Suprapubic skin (tissue), 4 donors: ENCODE measurements at regions not wholly inside any gene's neighbourhood (a gene's known extent, or its start where the extent isn't known, plus 50 kb on each side); places are given as distances from the start of the nearest gene placed in this dataset.

Experiments
- EP300 ChIP-seq: sonication (generic); formaldehyde crosslinking; IDR thresholded peaks from one replicate; pipeline ENCODE4 v1.6.1; 2017; ENCODE audit warnings: antibody characterized with exemption
- POLR2A ChIP-seq, 2 donors: fragments of 450-650 bp; IDR thresholded peaks; one replicate each; pipeline ENCODE4 v1.6.1; 2017; ENCODE audit warnings: antibody characterized with exemption in 2 of 2, mild to moderate bottlenecking in 2 of 2, moderate library complexity in 2 of 2
- POLR2AphosphoS5 ChIP-seq, 3 donors: sonication (generic); formaldehyde crosslinking; IDR thresholded peaks; one replicate each; pipeline ENCODE4 v1.6.1; 2017; ENCODE audit warnings: antibody characterized with exemption in 3 of 3
- TF ChIP-seq, protein P1 (sequence below), 2 donors: fragments of 200-600 bp in 1 of 2; fragments of 450-650 bp in 1 of 2; sonication (generic) in 1 of 2; IDR thresholded peaks; one replicate each; pipeline ENCODE4 v1.5.1; 2016 to 2019; ENCODE audit warnings: antibody characterized with exemption in 2 of 2, mild to moderate bottlenecking in 1 of 2, moderate library complexity in 1 of 2

DNA sequence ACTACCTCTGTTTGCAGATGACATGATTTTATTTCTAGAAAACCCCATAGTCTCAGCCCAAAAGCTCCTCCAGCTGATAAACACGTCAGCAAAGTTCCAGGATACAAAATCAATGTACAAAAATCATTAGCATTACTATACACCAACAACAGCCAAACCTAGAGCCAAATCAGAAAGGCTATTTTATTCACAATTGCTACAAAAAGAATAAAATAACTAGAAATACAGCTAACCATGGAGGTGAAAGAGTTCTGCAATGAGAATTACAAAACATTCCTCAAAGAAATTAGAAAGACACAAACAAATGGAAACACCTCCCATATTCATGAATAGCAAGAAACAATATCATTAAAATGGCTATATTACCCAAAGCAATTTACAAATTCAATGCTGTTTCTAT is 65.6 kb upstream of the HTR1E start:
- TF ChIP-seq POLR2A (IDR thresholded peaks at IDR 0.05) (no peak), EP300 (no peak), POLR2AphosphoS5 (IDR thresholded peaks at IDR 0.05) (no peak)
- TF ChIP-seq, protein P1, sequence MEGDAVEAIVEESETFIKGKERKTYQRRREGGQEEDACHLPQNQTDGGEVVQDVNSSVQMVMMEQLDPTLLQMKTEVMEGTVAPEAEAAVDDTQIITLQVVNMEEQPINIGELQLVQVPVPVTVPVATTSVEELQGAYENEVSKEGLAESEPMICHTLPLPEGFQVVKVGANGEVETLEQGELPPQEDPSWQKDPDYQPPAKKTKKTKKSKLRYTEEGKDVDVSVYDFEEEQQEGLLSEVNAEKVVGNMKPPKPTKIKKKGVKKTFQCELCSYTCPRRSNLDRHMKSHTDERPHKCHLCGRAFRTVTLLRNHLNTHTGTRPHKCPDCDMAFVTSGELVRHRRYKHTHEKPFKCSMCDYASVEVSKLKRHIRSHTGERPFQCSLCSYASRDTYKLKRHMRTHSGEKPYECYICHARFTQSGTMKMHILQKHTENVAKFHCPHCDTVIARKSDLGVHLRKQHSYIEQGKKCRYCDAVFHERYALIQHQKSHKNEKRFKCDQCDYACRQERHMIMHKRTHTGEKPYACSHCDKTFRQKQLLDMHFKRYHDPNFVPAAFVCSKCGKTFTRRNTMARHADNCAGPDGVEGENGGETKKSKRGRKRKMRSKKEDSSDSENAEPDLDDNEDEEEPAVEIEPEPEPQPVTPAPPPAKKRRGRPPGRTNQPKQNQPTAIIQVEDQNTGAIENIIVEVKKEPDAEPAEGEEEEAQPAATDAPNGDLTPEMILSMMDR (IDR thresholded peaks at IDR 0.05) = no peak
